ENCODE measurements at regions not wholly inside any gene's neighbourhood (a gene's known extent, or its start where the extent isn't known, plus 50 kb on each side); places are given as distances from the start of the nearest gene placed in this dataset.
A peak's percentile ranks its signal among the peaks of the same experiment; 100 is the strongest.

- TF ChIP-seq SP1 (IDR thresholded peaks at IDR 0.05; ENCODE audit: low read depth, low read length) (no peak), MEF2B (IDR thresholded peaks at IDR 0.05; ENCODE audit: partially characterized antibody, poor library complexity, severe bottlenecking) (no peak), NR2F1 (conservative IDR thresholded peaks at IDR 0.05) (peak; percentile 75; the same call in 1 of the 2 replicates), CREB1 (IDR thresholded peaks at IDR 0.05; ENCODE audit: low read depth) (no peak), FOS (IDR thresholded peaks at IDR 0.05; ENCODE audit: borderline replicate concordance, extremely low read depth, insufficient read length) (no peak), ZNF24 (IDR thresholded peaks at IDR 0.05) (no peak), BHLHE40 (IDR thresholded peaks at IDR 0.05; ENCODE audit: borderline replicate concordance in 1 of 2, low read depth in 2 of 2, low read length in 1 of 2) (no peak), TCF7 (IDR thresholded peaks at IDR 0.05; ENCODE audit: borderline replicate concordance) (no peak), JUNB (IDR thresholded peaks at IDR 0.05) (0 out of 2 replicates have a peak, but pooled peaks have one; percentile 13), ZNF217 (IDR thresholded peaks at IDR 0.05) (no peak), POLR2AphosphoS2 (IDR thresholded peaks at IDR 0.05; ENCODE audit: low read depth, low read length) (no peak), NR2C1 (IDR thresholded peaks at IDR 0.05) (no peak), ELK1 (IDR thresholded peaks at IDR 0.05; ENCODE audit: low read depth, low read length) (no peak)
Observed at GRCh38 chr5:74945561-74946165, 79.5 kb upstream of the FAM169A start (continued).

GRCh38 chr5:74943905-74944304 is 77.7 kb upstream of the FAM169A start:
- DNase-seq (ENCODE audit: low read depth, low spot score): no peak
- intact Hi-C loops (cut with micrococcal nuclease; ENCODE audit: unreplicated experiment) (no loop called here), in situ Hi-C loops (cut with MboI) (no loop called here)

More at GRCh38 chr5:74943905-74944304, 77.7 kb upstream of the FAM169A start:
- H3K9me3 ChIP-seq (replicated peaks; ENCODE audit: control insufficient read depth, insufficient read depth, low read length): no peaks in the 10 kb centered on the region
- H3K9ac ChIP-seq (ENCODE audit: control insufficient read depth, insufficient read depth, low read length): no peak overlapping the region
- no peak overlapping the region for H2AFZ ChIP-seq (ENCODE audit: control insufficient read depth, low read depth, low read length)
- no peak overlapping the region for H3K27ac ChIP-seq (ENCODE audit: control insufficient read depth, insufficient read depth)
- ChIA-PET RAD21 (ENCODE audit: unreplicated experiment) (no interaction called here), POLR2A (no interaction called here), SMC1A (ENCODE audit: uncharacterized antibody, unreplicated experiment) (interaction anchor here (1.0 kb wide), 1 partner anchor 8 kb away, joined by 3 read pairs; no protein-coding TSS in a partner anchor), CTCF (interaction anchor here (0.7 kb wide), 1 partner anchor 8 kb away, joined by 3 read pairs; no protein-coding TSS in a partner anchor)
- no peak overlapping the region for H3K4me3 ChIP-seq
- no peak overlapping the region for H3K4me2 ChIP-seq (ENCODE audit: control insufficient read depth, insufficient read depth)
- no peaks in the 10 kb centered on the region for H3K4me1 ChIP-seq (ENCODE audit: control insufficient read depth, insufficient read depth, low read length)
- H4K20me1 ChIP-seq (ENCODE audit: control insufficient read depth, insufficient read depth): no peaks in the 10 kb centered on the region
- no peaks in the 10 kb centered on the region for H3K36me3 ChIP-seq (ENCODE audit: control insufficient read depth in 2 of 2, insufficient read depth in 2 of 2, low read length in 1 of 2)
- ATAC-seq (peak; percentile 54; the same call in 2 of the 3 replicates), FAIRE-seq (no peak)
- WGBS (ENCODE audit: insufficient coverage, insufficient replicate concordance, low lambda C conversion rate, missing lambda C conversion rate): 33% methylated on average over 2 of the region's 2 CpGs
- BruUV-seq (replicated peaks): no TSS peak
- no peaks in the 10 kb centered on the region for H3K27me3 ChIP-seq (replicated peaks in 1 of 2; ENCODE audit: control insufficient read depth in 2 of 2, insufficient read depth in 2 of 2, low read length in 1 of 2)
- no peak for TF ChIP-seq PAX8 (IDR thresholded peaks at IDR 0.05)
- TF ChIP-seq CTCF (IDR thresholded peaks at IDR 0.05 in 2 of 3, conservative IDR thresholded peaks at IDR 0.05 in 1 of 3; ENCODE audit: control insufficient read depth in 2 of 3, extremely low read depth in 1 of 3, insufficient read depth in 1 of 3, low read depth in 3 of 3, low read length in 3 of 3): peak in 2 of 3 experiments; percentile 10 to 28; a peak in 1 of 6 replicates
- no peak for TF ChIP-seq IRF5 (IDR thresholded peaks at IDR 0.05; ENCODE audit: borderline replicate concordance)
- TF ChIP-seq MAX (IDR thresholded peaks at IDR 0.05; ENCODE audit: low read depth, low read length): no peak
- TF ChIP-seq PML (IDR thresholded peaks at IDR 0.05; ENCODE audit: low read length): no peak
- no peaks in the 10 kb centered on the region for H3K79me2 ChIP-seq (ENCODE audit: control insufficient read depth, insufficient read depth, low read length)
